T-cell (primary cell): ENCODE measurements at regions not wholly inside any gene's neighbourhood (a gene's known extent, or its start where the extent isn't known, plus 50 kb on each side); places are given as distances from the start of the nearest gene placed in this dataset.

ENCODE experiments used
- ATAC-seq, 4 experiments: fragments of 200-7000 bp in 3 of 4; fragments of 150-1000 bp in 1 of 4; cut with Tn5 transposase; replicated peaks in 1 of 4; 1 replicate in 3 of 4; 2 replicates in 1 of 4; pipeline ENCODE4 v1.10.0; 2021; ENCODE audit warnings: moderate library complexity in 3 of 4, mild to moderate bottlenecking in 2 of 4, moderate number of reproducible peaks in 1 of 4
- CTCF ChIA-PET, 2 donors: fragments of 300-600 bp; sonication (Branson Sonifier 250); formaldehyde crosslinking; loops; one replicate each; lab custom pipeline; 2022; ENCODE audit warnings: antibody characterized with exemption in 2 of 2; lab: Charles Lee
- POLR2A ChIA-PET, 2 donors: fragments of 300-600 bp; sonication (Branson Sonifier 250); formaldehyde crosslinking; loops; one replicate each; lab custom pipeline; 2022; ENCODE audit warnings: antibody characterized with exemption in 2 of 2; lab: Charles Lee
- DNase-seq, 35 experiments: peaks; one replicate each; pipeline versions ENCODE4 v3.0.0 to v3.0.0-alpha.2; 2013 to 2023
- H3K27ac ChIP-seq: one replicate; pipeline ENCODE4 v1.5.1; 2013; ENCODE audit warnings: low read length
- H3K27me3 ChIP-seq, 2 experiments: replicated peaks in 1 of 2; 1 replicate in 1 of 2; 2 replicates in 1 of 2; pipeline versions ENCODE4 v1.6.1 to v1.7.0; 2013; ENCODE audit warnings: low read length in 1 of 2, mixed read lengths in 1 of 2; ENCODE audit not compliant: control insufficient read depth in 2 of 2, insufficient read depth in 2 of 2; ENCODE audit errors: extremely low read depth in 1 of 2
- H3K36me3 ChIP-seq, 2 donors: 1 replicate in 1 of 2; 2 replicates in 1 of 2; pipeline versions ENCODE4 v1.6.1 to v1.7.0; 2013; ENCODE audit warnings: low read length in 1 of 2; ENCODE audit not compliant: control insufficient read depth in 2 of 2, insufficient read depth in 1 of 2; ENCODE audit errors: extremely low read depth in 1 of 2
- H3K4me1 ChIP-seq, 2 experiments: 1 replicate in 1 of 2; 2 replicates in 1 of 2; pipeline versions ENCODE4 v1.6.1 to v1.7.0; 2013; ENCODE audit warnings: low read length in 2 of 2, mixed read lengths in 1 of 2; ENCODE audit not compliant: insufficient read depth in 2 of 2, control insufficient read depth in 1 of 2; ENCODE audit errors: extremely low read depth in 1 of 2
- H3K4me3 ChIP-seq, 2 donors: 1 replicate in 1 of 2; 2 replicates in 1 of 2; pipeline versions ENCODE4 v1.5.1 to v1.7.0; 2013; ENCODE audit warnings: mild to moderate bottlenecking in 2 of 2, low read length in 1 of 2, moderate library complexity in 1 of 2; ENCODE audit not compliant: control insufficient read depth in 1 of 2; ENCODE audit errors: extremely low read depth in 1 of 2
- H3K9me3 ChIP-seq: 2 replicates; pipeline ENCODE4 v1.7.0; 2013
- H3K27ac Mint-ChIP-seq, 2 donors: one replicate each; pipeline ENCODE4 v1.8.0; 2020 to 2021; ENCODE audit warnings: mild to moderate bottlenecking in 2 of 2, mixed read lengths in 2 of 2
- H3K27me3 Mint-ChIP-seq, 2 donors: one replicate each; pipeline ENCODE4 v1.8.0; 2021 to 2022; ENCODE audit warnings: mixed read lengths in 2 of 2
- H3K36me3 Mint-ChIP-seq: one replicate; pipeline ENCODE4 v1.8.0; 2021; ENCODE audit warnings: mixed read lengths
- H3K4me1 Mint-ChIP-seq, 3 donors: one replicate each; pipeline ENCODE4 v1.8.0; 2020 to 2022; ENCODE audit warnings: mixed read lengths in 3 of 3, mild to moderate bottlenecking in 1 of 3
- H3K4me3 Mint-ChIP-seq, 3 donors: one replicate each; pipeline ENCODE4 v1.8.0; 2020 to 2022; ENCODE audit warnings: mild to moderate bottlenecking in 3 of 3, mixed read lengths in 3 of 3, moderate library complexity in 3 of 3
- H3K9me3 Mint-ChIP-seq, 3 donors: one replicate each; pipeline ENCODE4 v1.8.0; 2020 to 2022; ENCODE audit warnings: mixed read lengths in 3 of 3
- WGBS: methylation state at CpG from one replicate; pipeline ENCODE4 v1.1.5; 2013; ENCODE audit warnings: missing lambda C conversion rate; ENCODE audit not compliant: insufficient coverage; 5-methylcytosine and 5-hydroxymethylcytosine counted together

DNA sequence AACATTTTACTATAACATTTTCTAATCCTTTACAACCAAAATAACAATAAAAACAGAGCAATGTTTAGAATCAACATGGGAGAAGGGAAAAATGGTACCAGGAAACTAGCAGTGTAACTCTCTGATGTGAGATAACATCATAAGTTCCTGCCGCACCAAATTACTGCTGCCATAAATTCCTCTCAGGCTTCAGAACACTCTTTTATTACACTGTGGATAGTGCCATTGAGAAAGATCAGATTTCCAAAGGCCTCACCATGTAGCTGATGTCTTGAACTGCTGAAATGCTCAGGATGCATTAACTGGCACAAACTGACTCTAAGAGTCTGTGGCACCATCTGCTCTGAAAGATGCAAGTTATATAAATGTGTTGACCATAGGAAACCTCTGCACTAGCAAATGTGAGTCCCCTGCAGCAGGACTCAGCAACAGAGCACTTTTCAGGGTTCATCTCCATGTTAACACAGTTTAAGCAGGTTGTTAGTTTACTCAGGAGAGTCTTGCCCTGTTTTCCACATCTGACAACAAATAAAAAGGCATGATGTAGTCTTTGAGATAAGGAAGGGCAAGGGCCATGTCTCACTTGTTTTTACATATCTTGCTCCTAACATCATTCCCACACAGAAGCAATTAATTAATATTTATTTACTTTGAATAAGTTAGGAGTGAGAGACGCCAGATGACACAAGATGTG is 218.1 kb downstream of the CETN3 start:
- no peaks in the 10 kb centered on the region for H3K9me3 Mint-ChIP-seq
- no CpG with 5 or more reads among the region's 2 CpGs for WGBS
- H3K4me1 ChIP-seq = no peaks in the 10 kb centered on the region
- H3K27ac Mint-ChIP-seq = no peak overlapping the region
- no peaks in the 10 kb centered on the region for H3K4me1 Mint-ChIP-seq
- H3K27me3 Mint-ChIP-seq = peaks cover 3 to 6% of the 10 kb centered on the region in 2 donors
- no peaks in the 10 kb centered on the region for H3K27me3 ChIP-seq
- no peaks in the 10 kb centered on the region for H3K9me3 ChIP-seq
- no peak for ATAC-seq
- H3K27ac ChIP-seq = no peak overlapping the region
- no peak overlapping the region for H3K4me3 Mint-ChIP-seq
- no peak overlapping the region for H3K4me3 ChIP-seq
- CTCF ChIA-PET = no interaction called here
- H3K36me3 ChIP-seq = no peaks in the 10 kb centered on the region
- POLR2A ChIA-PET = no interaction called here
- DNase-seq = no peak
- no peaks in the 10 kb centered on the region for H3K36me3 Mint-ChIP-seq

GRCh38 chr5:90185897-90186468 is 223.6 kb downstream of the CETN3 start:
- no CpG with 5 or more reads among the region's 2 CpGs for WGBS

DNA sequence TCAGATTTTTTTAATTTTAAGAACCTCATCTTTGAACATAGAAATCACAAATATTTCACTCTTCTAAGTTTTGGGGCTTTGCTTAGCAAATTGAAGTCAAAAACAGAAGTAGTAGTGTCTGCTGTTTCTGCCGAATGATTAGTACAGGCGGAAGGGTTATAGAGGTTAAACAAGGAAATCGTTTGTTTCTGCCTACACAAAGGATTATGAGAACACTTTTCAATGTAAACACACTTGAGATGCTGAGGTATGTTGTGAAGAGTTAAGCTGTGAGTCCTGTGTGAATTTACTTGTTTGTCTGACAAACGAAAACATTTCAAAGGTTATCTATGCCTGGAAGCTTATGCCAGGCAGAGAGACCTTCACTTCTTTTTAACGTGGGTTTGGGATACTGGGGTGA is 224.8 kb downstream of the CETN3 start:
- no peaks in the 10 kb centered on the region for H3K36me3 ChIP-seq
- no peak for ATAC-seq
- Mint-ChIP-seq H3K4me3 (no peak overlapping the region), H3K4me1 (no peaks in the 10 kb centered on the region), H3K36me3 (no peaks in the 10 kb centered on the region), H3K27ac (no peak overlapping the region), H3K9me3 (peaks cover 0 to 2% (median 0%) of the 10 kb centered on the region in 3 donors), H3K27me3 (peaks cover 2 to 6% of the 10 kb centered on the region in 2 donors)
- H3K27ac ChIP-seq = no peak overlapping the region
- ChIA-PET POLR2A (no interaction called here), CTCF (no interaction called here)
- no peaks in the 10 kb centered on the region for H3K27me3 ChIP-seq
- DNase-seq = no peak
- 93% methylated on average over 3 of the region's 5 CpGs for WGBS
- no peaks in the 10 kb centered on the region for H3K4me1 ChIP-seq
- no peaks in the 10 kb centered on the region for H3K9me3 ChIP-seq
- no peak overlapping the region for H3K4me3 ChIP-seq

More at GRCh38 chr5:90185897-90186468, 223.6 kb downstream of the CETN3 start:
- no peaks in the 10 kb centered on the region for H3K4me1 ChIP-seq
- Mint-ChIP-seq H3K36me3 (no peaks in the 10 kb centered on the region), H3K27ac (no peak overlapping the region), H3K27me3 (peaks cover 3 to 6% of the 10 kb centered on the region in 2 donors), H3K4me3 (no peak overlapping the region), H3K4me1 (no peaks in the 10 kb centered on the region), H3K9me3 (peaks cover 0 to 2% (median 0%) of the 10 kb centered on the region in 3 donors)
- no peaks in the 10 kb centered on the region for H3K9me3 ChIP-seq
- H3K27ac ChIP-seq = no peak overlapping the region
- ChIA-PET POLR2A (no interaction called here), CTCF (no interaction called here)
- H3K4me3 ChIP-seq = no peak overlapping the region
- H3K27me3 ChIP-seq = no peaks in the 10 kb centered on the region
- H3K36me3 ChIP-seq = no peaks in the 10 kb centered on the region
- no peak for DNase-seq
- no peak for ATAC-seq

DNA sequence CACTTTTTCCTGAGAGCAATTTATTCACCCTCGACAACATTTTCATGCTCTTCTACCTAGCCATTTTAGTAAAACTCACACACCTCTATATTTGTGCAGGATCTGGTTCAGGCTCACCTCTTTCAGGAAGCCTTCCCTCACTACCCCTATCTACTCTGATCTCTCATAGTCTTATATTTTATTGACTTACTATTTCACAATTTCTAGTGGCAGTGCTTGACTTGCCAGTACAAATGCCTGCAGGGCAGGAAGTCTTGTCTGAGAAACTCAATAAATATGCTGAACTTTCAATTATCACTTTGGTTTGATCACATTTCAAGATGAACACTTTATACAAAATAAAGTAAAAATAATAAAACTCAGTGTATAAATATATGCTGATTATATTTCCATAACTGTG is 226.8 kb downstream of the CETN3 start:
- no peak overlapping the region for H3K27ac ChIP-seq
- no peak overlapping the region for H3K27ac Mint-ChIP-seq
- DNase-seq = no peak
- no peaks in the 10 kb centered on the region for H3K4me1 ChIP-seq
- H3K9me3 Mint-ChIP-seq = peaks cover 0 to 2% (median 0%) of the 10 kb centered on the region in 3 donors
- no peaks in the 10 kb centered on the region for H3K27me3 ChIP-seq
- no peak overlapping the region for H3K4me3 ChIP-seq
- H3K4me3 Mint-ChIP-seq = no peak overlapping the region
- WGBS = no CpG with 5 or more reads among the region's 1 CpG
- H3K36me3 ChIP-seq = no peaks in the 10 kb centered on the region
- no peaks in the 10 kb centered on the region for H3K36me3 Mint-ChIP-seq
- H3K27me3 Mint-ChIP-seq = no peaks in the 10 kb centered on the region
- H3K9me3 ChIP-seq = no peaks in the 10 kb centered on the region
- no peaks in the 10 kb centered on the region for H3K4me1 Mint-ChIP-seq
- no peak for ATAC-seq
- ChIA-PET CTCF (no interaction called here), POLR2A (no interaction called here)

- POLR2A ChIA-PET = no interaction called here
- Histone ChIP-seq H3K27ac (no peak overlapping the region), H3K9me3 (no peaks in the 10 kb centered on the region), H3K4me3 (no peak overlapping the region), H3K4me1 (no peaks in the 10 kb centered on the region), H3K36me3 (no peaks in the 10 kb centered on the region), H3K27me3 (no peaks in the 10 kb centered on the region)
- Mint-ChIP-seq H3K9me3 (peaks cover 7 to 8% (median 7%) of the 10 kb centered on the region in 3 donors), H3K36me3 (no peaks in the 10 kb centered on the region), H3K27ac (no peak overlapping the region), H3K4me1 (no peaks in the 10 kb centered on the region), H3K4me3 (no peak overlapping the region), H3K27me3 (no peaks in the 10 kb centered on the region)
- CTCF ChIA-PET = no interaction called here
- ATAC-seq (no peak), DNase-seq (no peak)
- 62% methylated on average over 2 of the region's 4 CpGs for WGBS
Measured at GRCh38 chr5:90174236-90174635, 235.3 kb downstream of the CETN3 start.

DNA sequence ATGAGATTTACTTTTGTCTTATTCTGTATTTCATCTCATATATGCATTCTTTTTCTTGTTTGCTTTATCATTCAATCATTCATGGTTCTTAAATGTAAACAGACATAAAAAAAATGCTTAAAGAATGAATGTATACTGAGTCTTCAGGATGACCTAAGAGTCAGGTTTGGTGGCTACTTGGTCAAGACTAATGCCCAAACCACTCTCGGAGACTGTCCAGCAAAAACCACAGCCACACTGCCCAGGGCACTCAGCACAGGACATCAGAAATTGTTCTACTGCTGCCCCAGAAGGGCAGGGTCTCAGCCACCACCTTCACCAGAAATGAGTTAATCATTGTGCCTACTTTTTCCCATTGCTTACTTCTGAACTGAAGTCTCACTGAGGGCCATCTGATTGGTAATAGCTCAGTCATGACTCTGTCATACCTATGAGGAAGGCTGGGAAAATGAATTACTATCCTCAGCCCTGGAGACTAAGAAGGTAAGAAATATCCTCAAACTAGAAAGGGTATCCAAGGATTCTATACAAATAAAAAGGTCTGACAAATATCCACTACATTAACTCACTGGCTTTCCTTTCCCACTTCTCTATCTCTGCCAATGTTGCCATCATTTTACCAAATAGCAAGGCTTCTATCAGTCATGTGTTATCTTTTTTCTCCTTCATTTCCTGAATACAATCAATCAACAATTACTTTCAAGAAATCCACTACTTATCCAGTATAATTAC is 236.1 kb downstream of the CETN3 start:
- Mint-ChIP-seq H3K4me3 (no peak overlapping the region), H3K27me3 (no peaks in the 10 kb centered on the region), H3K27ac (no peak overlapping the region), H3K4me1 (no peaks in the 10 kb centered on the region), H3K9me3 (peaks cover 7 to 8% (median 7%) of the 10 kb centered on the region in 3 donors), H3K36me3 (no peaks in the 10 kb centered on the region)
- Histone ChIP-seq H3K9me3 (no peaks in the 10 kb centered on the region), H3K4me1 (no peaks in the 10 kb centered on the region), H3K27me3 (no peaks in the 10 kb centered on the region), H3K4me3 (no peak overlapping the region), H3K27ac (no peak overlapping the region), H3K36me3 (no peaks in the 10 kb centered on the region)
- ATAC-seq (no peak), DNase-seq (no peak)
- WGBS = no CpG with 5 or more reads among the region's 1 CpG
- ChIA-PET CTCF (no interaction called here), POLR2A (no interaction called here)
